ENCODE measurements at regions not wholly inside any gene's neighbourhood (a gene's known extent, or its start where the extent isn't known, plus 50 kb on each side); places are given as distances from the start of the nearest gene placed in this dataset.

- BruUV-seq (replicated peaks): no TSS peak
- CTCF ChIA-PET (ENCODE audit: low intra/inter-chr PET ratio, low total read pairs): no interaction called here
- ATAC-seq: no peak
- H3K36me3 ChIP-seq (replicated peaks in 1 of 2; ENCODE audit: control insufficient read depth in 1 of 2, insufficient read depth in 2 of 2, low read length in 2 of 2): no peaks in the 10 kb centered on the region
- no peak for TF ChIP-seq MLXIP (CRISPR knock-in tag; IDR thresholded peaks at IDR 0.05; ENCODE audit: borderline replicate concordance)
- no peak for TF ChIP-seq SRSF4 (IDR thresholded peaks at IDR 0.05; ENCODE audit: low read depth, low read length, poor library complexity, severe bottlenecking)
- TF ChIP-seq, protein P1, sequence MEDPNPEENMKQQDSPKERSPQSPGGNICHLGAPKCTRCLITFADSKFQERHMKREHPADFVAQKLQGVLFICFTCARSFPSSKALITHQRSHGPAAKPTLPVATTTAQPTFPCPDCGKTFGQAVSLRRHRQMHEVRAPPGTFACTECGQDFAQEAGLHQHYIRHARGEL (CRISPR knock-in tag; IDR thresholded peaks at IDR 0.05): no peak
- TF ChIP-seq GLI4 (CRISPR knock-in tag; IDR thresholded peaks at IDR 0.05; ENCODE audit: borderline replicate concordance): no peak
- TF ChIP-seq CENPX (CRISPR knock-in tag; IDR thresholded peaks at IDR 0.05): no peak
- no peaks in the 10 kb centered on the region for H3K79me2 ChIP-seq (ENCODE audit: insufficient read depth, low read length)
- in situ Hi-C loops (cut with HindIII; ENCODE audit: extremely low pct_ligation_motif_present, low pct_unique_long_range_greater_than_20kb) (no loop called here), intact Hi-C loops (cut with micrococcal nuclease; ENCODE audit: unreplicated experiment) (no loop called here)
- no peaks in the 10 kb centered on the region for H3K27me3 ChIP-seq (ENCODE audit: control insufficient read depth in 1 of 2, insufficient read depth in 2 of 2, low read length in 2 of 2)
- H3K4me2 ChIP-seq (ENCODE audit: low read depth, low read length): no peak overlapping the region
- POLR2A ChIA-PET: no interaction called here
- no peaks in the 10 kb centered on the region for H3K9me3 ChIP-seq (ENCODE audit: low read length)
- no peak overlapping the region for H3K4me3 ChIP-seq (replicated peaks in 1 of 3; ENCODE audit: insufficient read depth in 1 of 3, low read depth in 2 of 3, low read length in 3 of 3)
- H3K4me1 ChIP-seq (ENCODE audit: insufficient read depth, low read length): no peaks in the 10 kb centered on the region
- no peak for FAIRE-seq
- H4K20me1 ChIP-seq (ENCODE audit: insufficient read depth, low read length): no peaks in the 10 kb centered on the region
- H3K27ac ChIP-seq (ENCODE audit: extremely low read length, insufficient read depth, low read length): no peak overlapping the region
- no peak overlapping the region for H2AFZ ChIP-seq (ENCODE audit: low read length)
- WGBS (ENCODE audit: low lambda C conversion rate): 0% methylated on average over 2 of the region's 2 CpGs
- no peak for DNase-seq (ENCODE audit: low spot score)
- H3K9ac ChIP-seq (ENCODE audit: insufficient read depth, low read depth, low read length): no peak overlapping the region
Observed at GRCh38 chr2:39998617-39999016, 219.6 kb upstream of the THUMPD2 start.

DNA sequence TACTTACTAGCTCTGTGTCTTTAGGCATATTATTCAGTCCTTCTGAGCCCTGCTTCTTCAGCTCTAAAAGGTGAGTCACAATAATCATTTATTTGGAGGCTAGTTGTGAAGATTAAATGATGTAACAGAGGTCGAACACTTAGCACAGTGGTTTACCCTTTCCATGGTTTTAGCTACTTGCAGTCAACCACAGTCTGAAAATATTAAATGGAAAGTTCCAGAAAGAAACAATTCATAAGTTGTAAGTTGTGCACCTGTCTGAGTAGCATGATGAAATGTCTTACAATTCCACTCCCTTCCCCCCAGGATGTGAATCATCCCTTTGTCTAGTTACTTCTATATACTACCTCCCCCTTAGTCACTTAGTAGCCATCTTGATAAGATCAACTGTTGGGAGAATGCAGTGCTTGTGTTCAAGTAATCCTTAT lies 217.6 kb upstream of the THUMPD2 start:
- ChIA-PET POLR2A (no interaction called here), CTCF (ENCODE audit: low intra/inter-chr PET ratio, low total read pairs) (no interaction called here)
- no peak overlapping the region for H3K9ac ChIP-seq (ENCODE audit: insufficient read depth, low read depth, low read length)
- H3K9me3 ChIP-seq (ENCODE audit: low read length): no peaks in the 10 kb centered on the region
- no peak overlapping the region for H3K4me3 ChIP-seq (replicated peaks in 1 of 3; ENCODE audit: insufficient read depth in 1 of 3, low read depth in 2 of 3, low read length in 3 of 3)
- H3K36me3 ChIP-seq (replicated peaks in 1 of 2; ENCODE audit: control insufficient read depth in 1 of 2, insufficient read depth in 2 of 2, low read length in 2 of 2): no peaks in the 10 kb centered on the region
- intact Hi-C loops (cut with micrococcal nuclease; ENCODE audit: unreplicated experiment) (no loop called here), in situ Hi-C loops (cut with HindIII; ENCODE audit: extremely low pct_ligation_motif_present, low pct_unique_long_range_greater_than_20kb) (no loop called here)
- no peak overlapping the region for H3K4me2 ChIP-seq (ENCODE audit: low read depth, low read length)
- no peaks in the 10 kb centered on the region for H3K27me3 ChIP-seq (ENCODE audit: control insufficient read depth in 1 of 2, insufficient read depth in 2 of 2, low read length in 2 of 2)
- H3K4me1 ChIP-seq (ENCODE audit: insufficient read depth, low read length): no peaks in the 10 kb centered on the region
- whole genome bisulfite sequencing (ENCODE audit: low lambda C conversion rate): 0% methylated on average over 1 of the region's 1 CpG
- TF ChIP-seq ZNF639 (CRISPR knock-in tag; conservative IDR thresholded peaks at IDR 0.05): no peak
- TF ChIP-seq ZIK1 (CRISPR knock-in tag; IDR thresholded peaks at IDR 0.05; ENCODE audit: borderline replicate concordance, low read depth): no peak
- no peak for FAIRE-seq
- no peaks in the 10 kb centered on the region for H3K79me2 ChIP-seq (ENCODE audit: insufficient read depth, low read length)
- H3K27ac ChIP-seq (ENCODE audit: extremely low read length, insufficient read depth, low read length): no peak overlapping the region
- no peak overlapping the region for H2AFZ ChIP-seq (ENCODE audit: low read length)
- no peaks in the 10 kb centered on the region for H4K20me1 ChIP-seq (ENCODE audit: insufficient read depth, low read length)
- no TSS peak for BruUV-seq (replicated peaks)
- no peak for ATAC-seq
- DNase-seq (ENCODE audit: low spot score): no peak

All from HepG2 (cell line).